GM12872 (cell line): ENCODE measurements at regions not wholly inside any gene's neighbourhood (a gene's known extent, or its start where the extent isn't known, plus 50 kb on each side); places are given as distances from the start of the nearest gene placed in this dataset.

Experiments
- TF ChIP-seq, protein P1 (sequence below): IDR thresholded peaks from 3 replicates; pipeline ENCODE4 v1.5.1; 2011; ENCODE audit warnings: low read depth, mild to moderate bottlenecking, low read length, moderate library complexity; ENCODE audit not compliant: insufficient read depth

DNA sequence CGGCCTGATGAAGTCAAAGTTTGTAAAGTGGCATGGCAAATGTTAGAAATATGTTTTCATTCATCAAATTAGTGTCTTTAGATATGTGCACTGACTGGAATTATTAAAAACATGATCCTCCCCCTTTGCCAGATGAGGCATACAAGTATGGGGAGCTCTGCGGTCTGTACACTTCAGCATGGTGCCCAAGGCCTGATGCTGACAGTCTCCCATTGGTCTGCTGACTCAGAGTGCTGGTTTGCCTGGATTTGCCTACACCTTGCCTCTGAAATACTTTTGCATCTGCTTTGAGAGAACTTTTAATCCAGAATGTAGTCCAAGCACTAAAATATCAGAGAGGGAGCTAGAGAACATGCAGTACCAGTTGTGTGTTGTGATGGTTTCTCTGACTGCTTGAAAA, 354.3 kb upstream of the ACTBL2 start:
- TF ChIP-seq, protein P1, sequence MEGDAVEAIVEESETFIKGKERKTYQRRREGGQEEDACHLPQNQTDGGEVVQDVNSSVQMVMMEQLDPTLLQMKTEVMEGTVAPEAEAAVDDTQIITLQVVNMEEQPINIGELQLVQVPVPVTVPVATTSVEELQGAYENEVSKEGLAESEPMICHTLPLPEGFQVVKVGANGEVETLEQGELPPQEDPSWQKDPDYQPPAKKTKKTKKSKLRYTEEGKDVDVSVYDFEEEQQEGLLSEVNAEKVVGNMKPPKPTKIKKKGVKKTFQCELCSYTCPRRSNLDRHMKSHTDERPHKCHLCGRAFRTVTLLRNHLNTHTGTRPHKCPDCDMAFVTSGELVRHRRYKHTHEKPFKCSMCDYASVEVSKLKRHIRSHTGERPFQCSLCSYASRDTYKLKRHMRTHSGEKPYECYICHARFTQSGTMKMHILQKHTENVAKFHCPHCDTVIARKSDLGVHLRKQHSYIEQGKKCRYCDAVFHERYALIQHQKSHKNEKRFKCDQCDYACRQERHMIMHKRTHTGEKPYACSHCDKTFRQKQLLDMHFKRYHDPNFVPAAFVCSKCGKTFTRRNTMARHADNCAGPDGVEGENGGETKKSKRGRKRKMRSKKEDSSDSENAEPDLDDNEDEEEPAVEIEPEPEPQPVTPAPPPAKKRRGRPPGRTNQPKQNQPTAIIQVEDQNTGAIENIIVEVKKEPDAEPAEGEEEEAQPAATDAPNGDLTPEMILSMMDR: no peak

DNA sequence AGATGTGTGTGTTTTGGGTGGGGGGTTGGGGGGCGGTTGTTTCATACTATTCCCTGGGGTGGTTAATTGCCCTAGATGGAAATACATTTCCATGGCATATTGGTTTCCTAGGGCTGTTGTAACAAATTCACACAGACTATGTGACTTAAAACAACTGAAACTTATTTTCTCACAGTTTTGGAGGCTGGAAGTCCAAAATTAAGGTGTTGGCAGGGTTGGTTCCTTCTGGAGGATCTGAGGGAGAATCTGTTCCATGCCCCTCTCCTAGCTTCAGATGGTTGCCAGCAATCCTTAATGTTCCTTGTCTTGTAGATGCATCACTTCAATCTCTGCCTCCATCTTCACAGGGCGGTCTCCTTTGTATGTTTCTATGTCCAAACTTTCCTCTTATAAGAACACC, 353.7 kb upstream of the ACTBL2 start:
- TF ChIP-seq, protein P1: no peak

DNA sequence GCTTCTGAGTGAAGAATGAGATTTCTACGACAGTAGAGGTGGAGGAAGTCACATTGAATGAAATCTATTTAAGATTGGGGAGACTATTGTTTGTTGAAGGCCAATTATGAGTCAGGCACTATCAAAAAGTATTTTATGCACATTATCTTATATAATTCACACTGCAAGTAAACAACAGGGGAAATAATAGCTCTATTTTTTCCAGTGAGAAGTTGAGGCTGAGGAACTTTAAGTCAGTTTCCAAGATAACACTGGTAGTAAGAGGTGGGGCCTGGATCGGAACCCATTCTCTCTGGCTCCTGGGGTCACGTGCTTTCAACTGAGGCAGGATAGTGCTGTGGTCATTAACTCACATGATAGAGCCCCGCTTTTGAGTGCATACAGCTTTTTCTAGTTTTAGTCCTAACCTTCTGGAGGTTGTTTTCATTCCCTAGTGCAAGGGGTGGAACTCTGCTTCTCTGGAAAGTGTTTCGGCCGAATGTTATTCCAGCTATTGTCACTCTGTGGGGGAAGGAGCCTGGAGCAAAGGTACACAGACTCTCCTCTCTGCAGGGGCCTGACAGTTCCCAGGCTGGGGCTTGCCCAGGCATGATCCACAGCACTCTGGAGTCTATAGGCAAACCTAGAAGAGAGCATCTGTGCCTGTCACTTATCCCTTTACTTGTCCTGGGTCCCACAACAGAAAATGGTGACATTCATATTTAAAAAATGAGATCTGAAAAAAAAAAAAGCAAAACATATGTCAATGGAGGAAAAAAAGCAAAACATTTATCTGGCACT, 352.4 kb upstream of the ACTBL2 start:
- TF ChIP-seq, protein P1: no peak

DNA sequence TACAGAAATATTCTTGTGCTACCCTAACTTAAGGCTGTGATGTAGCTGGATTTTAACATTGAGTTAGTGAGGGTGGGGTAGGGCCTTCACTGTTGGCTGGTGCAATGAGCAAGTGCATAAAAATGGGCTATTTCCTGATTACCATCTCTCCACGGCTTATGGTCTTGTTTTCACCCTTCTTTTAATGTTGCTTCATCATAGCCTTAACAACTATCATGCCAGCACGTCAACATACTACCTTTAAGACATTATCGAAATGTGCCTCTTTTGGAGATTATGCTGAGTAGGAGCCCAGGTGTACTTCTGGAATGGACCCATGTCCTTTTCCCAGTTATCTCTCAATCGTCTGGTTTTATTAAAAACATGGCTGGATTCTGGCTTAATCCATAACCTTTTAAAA, 350.9 kb upstream of the ACTBL2 start:
- TF ChIP-seq, protein P1: no peak

DNA sequence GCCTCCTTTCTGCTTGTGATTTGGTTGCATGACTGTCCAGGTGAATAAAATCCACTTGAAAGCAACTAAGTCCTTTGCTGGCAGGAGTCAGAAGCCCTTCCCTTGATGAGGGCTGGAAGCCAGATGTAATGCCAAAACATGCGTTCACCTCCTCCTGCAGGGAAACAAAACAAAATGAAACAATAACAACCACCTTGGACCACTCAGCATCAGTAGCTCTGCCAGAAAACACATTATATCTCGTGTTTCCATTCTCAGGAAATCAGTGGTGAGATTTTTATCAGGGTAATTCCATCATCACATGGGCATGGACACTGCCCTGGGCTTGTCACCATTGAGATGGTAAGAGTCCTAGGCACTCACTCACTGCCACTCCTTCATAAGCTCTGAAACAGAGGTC, 350.3 kb upstream of the ACTBL2 start:
- TF ChIP-seq, protein P1: no peak

DNA sequence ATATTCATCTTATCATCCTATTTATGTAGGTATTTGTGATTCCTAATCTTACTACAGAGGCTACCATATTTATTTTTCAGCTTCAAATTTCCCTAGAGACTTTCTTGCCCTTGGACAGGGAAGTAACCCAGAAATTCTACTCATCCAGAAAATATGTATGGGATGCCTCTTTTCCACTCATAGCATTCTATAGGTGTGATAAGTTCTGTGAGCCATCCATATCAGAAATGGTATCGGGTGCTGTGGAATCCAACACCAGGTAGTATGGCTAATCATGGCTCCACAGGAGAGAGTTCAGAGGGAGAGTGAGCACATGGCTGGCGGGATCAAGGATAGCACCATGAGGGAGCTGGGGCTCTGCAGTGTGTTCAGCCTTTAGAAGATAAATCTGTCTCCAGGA, 349.3 kb upstream of the ACTBL2 start:
- TF ChIP-seq, protein P1: no peak

DNA sequence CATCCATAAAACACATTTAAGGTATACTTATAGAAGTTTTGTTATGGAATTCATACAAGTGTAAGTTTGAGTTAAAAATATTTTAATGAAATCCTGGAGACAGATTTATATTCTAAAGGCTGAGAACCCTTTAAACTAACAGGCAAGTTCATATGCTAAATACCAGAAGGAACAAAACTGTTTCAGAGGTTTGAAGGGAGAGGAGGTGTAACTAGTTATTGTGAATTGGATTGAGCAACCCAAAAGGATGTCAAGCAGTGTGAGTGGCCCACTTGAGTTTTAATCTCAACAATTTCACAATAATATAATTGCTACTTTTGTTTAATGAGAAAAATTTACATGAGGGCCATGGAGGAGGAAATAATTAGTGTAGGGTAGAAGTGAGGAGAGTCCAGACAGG, 348.5 kb upstream of the ACTBL2 start:
- TF ChIP-seq, protein P1: no peak
